Esophagus muscularis mucosa (tissue), 4 donors: ENCODE measurements at regions not wholly inside any gene's neighbourhood (a gene's known extent, or its start where the extent isn't known, plus 50 kb on each side); places are given as distances from the start of the nearest gene placed in this dataset.

Experiments used
- DNase-seq: peaks from one replicate; pipeline ENCODE4 v3.0.0-alpha.2; 2017; ENCODE audit errors: extremely low spot score
- H3K27ac ChIP-seq, 4 donors: fragments of 200-600 bp; sonication (generic); replicated peaks in 1 of 4; 1 replicate in 3 of 4; 2 replicates in 1 of 4; pipeline ENCODE4 v1.5.1; 2016 to 2019; ENCODE audit warnings: mild to moderate bottlenecking in 1 of 4
- H3K27me3 ChIP-seq, 4 donors: fragments of 200-600 bp; sonication (generic); one replicate each; pipeline versions ENCODE4 v1.5.1 to v1.6.0; 2016 to 2019
- H3K36me3 ChIP-seq, 4 donors: fragments of 200-600 bp; sonication (generic); one replicate each; pipeline ENCODE4 v1.5.1; 2016 to 2019
- H3K4me1 ChIP-seq, 4 donors: fragments of 200-600 bp; sonication (generic); one replicate each; pipeline ENCODE4 v1.5.1; 2016 to 2019
- H3K4me3 ChIP-seq, 4 donors: fragments of 200-600 bp; sonication (generic); 1 replicate in 2 of 4; 2 replicates in 2 of 4; pipeline ENCODE4 v1.5.1; 2016 to 2019; ENCODE audit warnings: mild to moderate bottlenecking in 4 of 4, moderate library complexity in 1 of 4
- H3K9me3 ChIP-seq, 4 donors: fragments of 200-600 bp; sonication (generic); 1 replicate in 3 of 4; 2 replicates in 1 of 4; pipeline ENCODE4 v1.5.1; 2016 to 2019
- EP300 ChIP-seq: sonication (generic); formaldehyde crosslinking; IDR thresholded peaks from one replicate; pipeline ENCODE4 v1.6.1; 2017; ENCODE audit warnings: antibody characterized with exemption
- POLR2A ChIP-seq: fragments of 450-650 bp; IDR thresholded peaks from one replicate; pipeline ENCODE4 v1.6.1; 2017; ENCODE audit warnings: antibody characterized with exemption, moderate library complexity, mild to moderate bottlenecking, low read depth
- POLR2AphosphoS5 ChIP-seq, 2 donors: sonication (generic); formaldehyde crosslinking; IDR thresholded peaks; one replicate each; pipeline ENCODE4 v1.6.1; 2017; ENCODE audit warnings: antibody characterized with exemption in 2 of 2
- WGBS: methylation state at CpG from one replicate; pipeline ENCODE4 v1.1.5; 2018; 5-methylcytosine and 5-hydroxymethylcytosine counted together
- intact Hi-C: fragments of 100-400 bp; cut with DNase I; formaldehyde crosslinking; loops from one replicate; pipeline ENCODE4 v1.15.1; 2023
- TF ChIP-seq, protein P1 (sequence below), 3 experiments: fragments of 200-600 bp in 2 of 3; fragments of 450-650 bp in 1 of 3; sonication (generic) in 2 of 3; IDR thresholded peaks; one replicate each; pipeline ENCODE4 v1.5.1; 2017 to 2019; ENCODE audit warnings: antibody characterized with exemption in 3 of 3, mild to moderate bottlenecking in 2 of 3, moderate library complexity in 1 of 3

DNA sequence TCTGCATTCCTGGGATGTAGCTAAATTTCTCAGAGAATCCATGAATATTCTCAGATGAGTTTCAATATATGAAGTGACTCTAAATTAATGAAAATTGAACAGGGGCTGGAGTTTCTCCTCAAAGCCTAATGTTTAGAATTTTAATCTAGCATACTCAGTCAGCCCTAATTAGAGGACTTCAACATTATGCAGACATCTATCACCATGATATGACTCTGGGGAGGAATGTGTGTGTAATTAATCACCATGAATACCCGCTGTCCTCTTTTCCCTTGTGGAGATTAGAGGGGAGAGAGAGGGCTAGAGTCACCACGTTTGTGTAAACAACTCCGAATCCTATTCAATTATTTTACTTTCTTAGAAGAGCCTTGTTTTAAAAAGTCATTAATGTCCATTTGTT, 698.6 kb upstream of the MDGA2 start:
- 18% methylated on average over 3 of the region's 3 CpGs for WGBS
- H3K36me3 ChIP-seq = no peaks in the 10 kb centered on the region
- H3K27ac ChIP-seq = no peak overlapping the region
- intact Hi-C loops = no loop called here
- no peak overlapping the region for H3K4me3 ChIP-seq
- peaks cover 0 to 6% (median 0%) of the 10 kb centered on the region in 4 donors for H3K4me1 ChIP-seq
- no peaks in the 10 kb centered on the region for H3K9me3 ChIP-seq
- TF ChIP-seq POLR2A (no peak), EP300 (no peak), POLR2AphosphoS5 (IDR thresholded peaks at IDR 0.05) (no peak)
- TF ChIP-seq, protein P1, sequence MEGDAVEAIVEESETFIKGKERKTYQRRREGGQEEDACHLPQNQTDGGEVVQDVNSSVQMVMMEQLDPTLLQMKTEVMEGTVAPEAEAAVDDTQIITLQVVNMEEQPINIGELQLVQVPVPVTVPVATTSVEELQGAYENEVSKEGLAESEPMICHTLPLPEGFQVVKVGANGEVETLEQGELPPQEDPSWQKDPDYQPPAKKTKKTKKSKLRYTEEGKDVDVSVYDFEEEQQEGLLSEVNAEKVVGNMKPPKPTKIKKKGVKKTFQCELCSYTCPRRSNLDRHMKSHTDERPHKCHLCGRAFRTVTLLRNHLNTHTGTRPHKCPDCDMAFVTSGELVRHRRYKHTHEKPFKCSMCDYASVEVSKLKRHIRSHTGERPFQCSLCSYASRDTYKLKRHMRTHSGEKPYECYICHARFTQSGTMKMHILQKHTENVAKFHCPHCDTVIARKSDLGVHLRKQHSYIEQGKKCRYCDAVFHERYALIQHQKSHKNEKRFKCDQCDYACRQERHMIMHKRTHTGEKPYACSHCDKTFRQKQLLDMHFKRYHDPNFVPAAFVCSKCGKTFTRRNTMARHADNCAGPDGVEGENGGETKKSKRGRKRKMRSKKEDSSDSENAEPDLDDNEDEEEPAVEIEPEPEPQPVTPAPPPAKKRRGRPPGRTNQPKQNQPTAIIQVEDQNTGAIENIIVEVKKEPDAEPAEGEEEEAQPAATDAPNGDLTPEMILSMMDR (IDR thresholded peaks at IDR 0.05) = no peak
- H3K27me3 ChIP-seq = no peaks in the 10 kb centered on the region
- no peak for DNase-seq

DNA sequence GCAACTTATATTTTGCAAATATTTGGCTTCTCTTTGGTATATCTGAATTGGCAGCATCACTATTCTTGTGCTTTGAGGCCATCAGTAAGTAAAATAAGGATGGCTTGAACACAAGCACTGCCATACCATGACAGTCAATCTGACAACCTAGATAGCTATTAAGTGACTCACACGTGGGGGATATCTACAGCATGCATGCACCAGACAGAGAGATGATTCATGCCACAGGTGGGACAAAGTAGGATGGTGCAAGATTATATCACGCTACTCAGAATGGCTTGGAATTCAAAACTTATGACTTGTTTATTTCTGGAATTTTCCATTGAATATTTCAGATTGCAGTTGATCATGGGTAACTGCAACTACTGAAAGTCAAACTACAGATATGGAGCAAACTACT, 675.6 kb upstream of the MDGA2 start:
- Histone ChIP-seq H3K9me3 (no peaks in the 10 kb centered on the region), H3K4me1 (no peaks in the 10 kb centered on the region), H3K36me3 (no peaks in the 10 kb centered on the region), H3K27me3 (no peaks in the 10 kb centered on the region), H3K27ac (no peak overlapping the region), H3K4me3 (no peak overlapping the region)
- TF ChIP-seq POLR2AphosphoS5 (IDR thresholded peaks at IDR 0.05) = no peak
- TF ChIP-seq POLR2A = no peak
- TF ChIP-seq, protein P1 (IDR thresholded peaks at IDR 0.05) = no peak
- no peak for TF ChIP-seq EP300
- WGBS = 35% methylated on average over 2 of the region's 2 CpGs
- intact Hi-C loops = no loop called here
- DNase-seq = no peak

DNA sequence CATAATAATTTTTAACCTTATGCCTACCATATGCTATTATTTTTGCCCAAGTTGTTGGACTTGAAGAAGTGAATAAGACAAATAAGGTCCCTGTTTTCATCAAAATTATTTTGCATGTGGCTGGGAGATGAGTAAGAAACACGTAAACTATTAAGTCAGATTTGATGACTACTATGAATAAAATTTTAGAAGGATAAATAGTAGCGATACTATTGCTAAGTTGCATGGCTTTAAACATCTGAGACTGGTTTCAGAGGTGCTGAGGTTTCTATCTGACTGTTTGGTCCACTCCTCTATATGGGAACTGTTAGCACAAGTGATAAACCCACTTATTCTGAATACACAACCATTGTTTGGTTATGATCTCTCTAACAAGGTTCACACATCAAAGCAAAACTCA, 674.3 kb upstream of the MDGA2 start:
- Histone ChIP-seq H3K27ac (no peak overlapping the region), H3K36me3 (no peaks in the 10 kb centered on the region), H3K27me3 (no peaks in the 10 kb centered on the region), H3K4me3 (no peak overlapping the region), H3K4me1 (no peaks in the 10 kb centered on the region), H3K9me3 (no peaks in the 10 kb centered on the region)
- 87% methylated on average over 2 of the region's 2 CpGs for WGBS
- DNase-seq = no peak
- TF ChIP-seq, protein P1 (IDR thresholded peaks at IDR 0.05) = no peak
- TF ChIP-seq EP300 = no peak
- no peak for TF ChIP-seq POLR2AphosphoS5 (IDR thresholded peaks at IDR 0.05)
- no peak for TF ChIP-seq POLR2A
- intact Hi-C loops = no loop called here

DNA sequence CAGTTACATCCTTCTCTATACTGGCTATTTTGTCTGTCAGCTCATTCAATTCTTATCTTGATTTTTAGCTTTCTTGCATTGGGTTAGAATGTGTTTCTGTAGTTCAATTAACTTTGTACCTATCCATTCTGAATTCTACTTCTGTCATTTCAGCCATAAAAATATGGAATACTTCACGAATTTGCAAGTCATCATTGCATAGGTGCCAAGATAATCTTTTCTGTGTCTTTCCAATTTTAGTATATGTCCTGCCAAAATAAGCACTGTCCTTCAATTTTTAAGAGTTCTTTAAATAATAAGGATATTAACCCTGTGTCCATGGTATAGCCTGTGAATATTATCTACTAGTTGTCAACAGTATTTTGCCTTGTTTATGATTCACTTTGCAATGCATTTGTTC, 665.7 kb upstream of the MDGA2 start:
- 55% methylated on average over 1 of the region's 1 CpG for WGBS
- no peak for TF ChIP-seq POLR2AphosphoS5 (IDR thresholded peaks at IDR 0.05)
- TF ChIP-seq POLR2A = no peak
- no peak for TF ChIP-seq EP300
- Histone ChIP-seq H3K27ac (no peak overlapping the region), H3K9me3 (no peaks in the 10 kb centered on the region), H3K4me1 (no peaks in the 10 kb centered on the region), H3K4me3 (no peak overlapping the region), H3K36me3 (no peaks in the 10 kb centered on the region), H3K27me3 (no peaks in the 10 kb centered on the region)
- DNase-seq = no peak
- intact Hi-C loops = no loop called here

DNA sequence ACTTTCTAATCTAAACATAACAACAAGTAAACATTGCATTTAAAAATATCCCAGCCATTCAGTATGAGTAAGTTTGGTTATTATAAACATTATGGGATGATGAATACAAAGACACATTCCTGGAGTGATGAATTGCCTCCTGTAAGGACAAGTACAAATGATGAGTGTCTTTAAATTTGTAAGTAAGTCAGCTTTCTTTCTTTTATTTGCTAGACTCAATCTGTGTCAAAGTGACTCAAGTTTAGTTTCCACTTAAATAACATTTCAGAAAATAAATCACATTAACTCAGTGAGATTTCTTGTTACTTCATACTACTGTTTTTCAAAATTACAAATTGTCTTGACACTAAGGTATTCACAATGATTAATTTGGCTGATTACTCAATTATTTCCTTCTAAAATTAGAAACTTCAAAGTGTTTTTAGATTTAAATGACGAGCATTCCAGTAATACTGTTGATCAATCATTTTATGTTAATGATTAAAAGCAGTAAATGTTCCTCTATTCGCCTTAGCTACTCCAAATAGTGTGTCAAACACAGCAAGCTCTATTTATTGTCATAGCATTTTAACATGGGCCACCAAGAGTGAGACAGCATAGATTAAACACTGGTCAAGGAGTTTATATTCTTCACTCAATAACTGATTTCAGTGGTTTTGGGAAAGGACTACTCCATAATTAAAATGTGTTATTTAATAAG, 658.0 kb upstream of the MDGA2 start:
- Histone ChIP-seq H3K27ac (no peak overlapping the region), H3K4me1 (peaks cover 0 to 5% (median 0%) of the 10 kb centered on the region in 4 donors), H3K27me3 (no peaks in the 10 kb centered on the region), H3K9me3 (no peaks in the 10 kb centered on the region), H3K4me3 (no peak overlapping the region), H3K36me3 (no peaks in the 10 kb centered on the region)
- DNase-seq = no peak
- no peak for TF ChIP-seq EP300
- no peak for TF ChIP-seq POLR2AphosphoS5 (IDR thresholded peaks at IDR 0.05)
- TF ChIP-seq POLR2A = no peak
- TF ChIP-seq, protein P1 (IDR thresholded peaks at IDR 0.05) = no peak
- WGBS = 31% methylated on average over 2 of the region's 2 CpGs
- intact Hi-C loops = no loop called here
